NCI-H2107 treated with DMSO at 0.1 percent for 48 hours (cell line): ENCODE measurements at regions not wholly inside any gene's neighbourhood (a gene's known extent, or its start where the extent isn't known, plus 50 kb on each side); places are given as distances from the start of the nearest gene placed in this dataset.

Experiments
- DNase-seq: peaks from one replicate; lab custom pipeline; 2025; ENCODE audit not compliant: unreplicated experiment; lab: John Stamatoyannopoulos, UW

DNA sequence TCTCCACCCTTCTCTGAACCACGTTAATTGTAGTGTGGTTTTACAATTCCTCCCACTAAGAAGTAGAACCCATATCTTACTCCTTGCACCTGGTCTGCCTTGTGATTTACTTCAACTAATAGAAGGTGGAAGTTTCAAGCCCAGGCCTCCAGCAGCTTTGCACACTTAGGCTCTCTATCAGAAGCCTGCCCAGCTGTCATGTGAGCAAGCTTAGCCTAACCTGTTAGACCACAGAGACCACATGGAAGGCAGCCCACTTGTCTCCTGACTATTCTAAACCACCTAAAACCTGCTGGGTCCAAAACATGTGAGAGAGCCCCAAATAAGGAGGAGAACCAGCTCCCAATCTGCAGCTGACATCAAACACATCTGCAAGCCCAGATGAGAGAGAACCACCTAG lies 127.6 kb upstream of the BTBD3 start:
- DNase-seq = no peak

DNA sequence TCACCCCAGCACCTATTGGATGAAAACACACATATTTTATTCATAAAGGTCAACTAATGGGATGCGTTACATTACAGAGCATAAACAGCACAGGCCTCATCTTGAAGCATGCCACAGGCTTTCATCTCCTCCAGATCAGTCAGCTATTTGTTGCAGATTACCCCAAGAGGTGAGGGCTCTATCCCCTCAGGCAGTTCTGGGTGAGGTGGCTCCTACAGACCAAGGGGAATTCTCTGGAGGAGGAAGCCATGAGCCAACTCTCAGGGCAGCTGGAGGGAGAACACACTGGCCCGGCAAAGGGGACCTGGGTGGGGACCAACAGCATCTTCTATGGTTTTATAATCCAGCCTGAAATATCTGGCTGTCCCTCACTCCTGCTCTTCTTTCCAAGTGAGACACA lies 126.4 kb upstream of the BTBD3 start:
- DNase-seq = no peak

DNA sequence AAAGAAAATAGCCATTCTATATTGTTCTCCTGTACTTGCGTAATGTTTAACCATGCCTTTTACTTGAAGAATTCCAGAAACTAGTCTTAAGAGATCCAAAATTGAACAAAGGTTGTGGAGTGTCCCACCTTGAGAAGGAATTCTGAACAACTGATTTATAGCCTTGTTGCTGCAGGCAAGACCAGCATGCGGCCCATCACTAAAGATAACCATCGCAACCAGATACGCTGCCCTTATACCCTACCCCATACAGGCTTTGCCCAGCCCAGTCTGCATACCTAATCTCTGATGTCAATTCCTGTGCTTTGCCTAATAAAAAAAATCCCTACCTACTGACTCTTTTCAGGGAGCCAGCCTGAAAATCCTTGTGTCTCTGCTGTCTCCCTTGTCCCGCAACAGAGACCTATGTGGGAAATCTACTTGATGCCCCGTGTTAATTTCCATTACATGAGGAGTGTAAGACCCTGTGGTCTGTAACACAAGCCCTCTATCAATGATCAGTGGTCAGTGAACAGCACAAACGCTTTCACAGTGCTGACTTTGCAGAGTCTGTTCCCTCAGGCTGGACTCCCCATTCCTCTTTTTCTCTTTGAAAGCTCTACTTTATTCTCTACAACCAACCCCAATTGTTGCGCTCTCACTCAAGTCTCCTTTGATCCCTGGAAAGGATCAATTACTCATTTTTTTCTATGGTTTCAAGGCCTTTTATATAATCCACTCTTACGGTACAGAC lies 125.7 kb upstream of the BTBD3 start:
- DNase-seq = no peak

DNA sequence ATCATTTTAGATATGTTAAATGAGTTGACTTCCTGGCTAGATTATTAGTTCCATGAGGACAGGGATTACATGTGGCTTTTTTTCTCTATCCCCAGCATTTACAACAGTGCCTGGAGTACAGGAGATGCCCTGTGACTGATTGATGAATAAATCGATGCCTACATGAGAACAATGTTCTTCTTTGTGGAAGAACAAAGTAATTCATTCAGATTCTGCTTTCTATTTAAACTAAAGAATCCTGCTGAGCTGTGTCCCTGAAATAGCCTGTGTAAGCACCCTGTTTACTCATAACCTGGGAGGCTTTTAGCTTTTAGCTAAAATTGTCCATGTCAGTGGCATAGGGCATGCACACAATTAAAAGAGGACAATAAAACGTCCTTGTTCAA lies 125.1 kb upstream of the BTBD3 start:
- DNase-seq = no peak

DNA sequence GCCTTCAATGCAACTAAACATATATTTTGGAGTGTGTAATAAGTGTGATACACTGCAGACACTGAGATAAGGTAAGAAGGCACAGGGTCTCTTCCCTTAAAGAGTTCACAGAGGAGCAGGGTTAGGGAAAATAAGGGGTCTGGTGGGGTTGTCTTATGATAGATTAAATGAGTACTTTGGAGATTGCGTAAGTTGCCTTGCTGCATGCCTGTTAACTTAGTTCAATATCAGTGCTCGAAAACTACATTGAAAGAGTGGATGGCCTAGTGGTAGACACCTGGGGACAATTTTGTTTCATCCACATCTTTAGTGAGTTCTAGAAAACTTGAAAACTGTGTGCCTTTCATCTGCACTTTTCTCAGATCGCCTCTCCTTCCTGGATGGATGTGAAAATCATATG lies 123.2 kb upstream of the BTBD3 start:
- DNase-seq = no peak

DNA sequence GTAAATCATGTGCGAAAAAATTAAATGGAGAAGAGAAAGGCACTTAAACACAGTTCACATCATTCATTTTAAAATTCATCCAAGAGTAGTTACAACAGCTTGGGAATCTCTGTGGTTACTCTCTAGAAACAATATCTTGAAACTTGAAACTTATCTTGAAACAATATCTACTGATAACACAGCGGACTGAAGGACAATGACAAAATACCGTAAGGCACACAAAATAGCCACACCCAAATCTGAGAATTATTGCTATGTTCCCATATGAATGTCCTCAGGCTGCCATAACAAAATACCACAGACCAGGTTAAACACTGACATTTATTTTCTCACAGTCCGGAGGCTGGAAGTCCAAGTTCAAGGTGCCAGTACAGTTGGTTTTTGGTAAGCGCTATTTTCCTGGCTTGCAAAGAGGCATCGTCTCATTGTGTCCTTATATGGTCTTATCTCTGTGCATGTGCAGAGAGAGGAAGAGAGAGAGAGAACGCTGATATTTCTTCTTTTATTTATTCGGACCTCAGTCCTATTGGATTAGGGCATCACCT lies 122.5 kb upstream of the BTBD3 start:
- no peak for DNase-seq

DNA sequence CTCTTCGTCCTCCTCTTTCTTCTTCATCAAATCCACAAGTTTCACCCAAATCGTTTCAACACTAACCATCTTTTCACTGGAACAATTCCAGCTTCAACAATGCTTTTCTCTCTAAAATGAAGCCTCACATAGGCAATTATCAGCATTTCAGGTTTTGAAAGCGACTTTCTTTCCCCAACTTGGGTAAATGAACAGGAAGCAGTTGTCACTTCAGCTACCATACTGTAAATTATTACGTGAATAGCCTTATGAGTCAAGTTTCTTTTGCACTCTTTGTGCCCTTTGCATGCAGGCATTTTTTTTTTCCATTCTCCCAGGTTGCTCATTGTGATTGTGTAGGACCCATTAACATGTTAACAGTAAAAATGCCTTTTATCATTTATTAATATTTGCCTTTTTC lies 121.7 kb upstream of the BTBD3 start:
- no peak for DNase-seq

DNA sequence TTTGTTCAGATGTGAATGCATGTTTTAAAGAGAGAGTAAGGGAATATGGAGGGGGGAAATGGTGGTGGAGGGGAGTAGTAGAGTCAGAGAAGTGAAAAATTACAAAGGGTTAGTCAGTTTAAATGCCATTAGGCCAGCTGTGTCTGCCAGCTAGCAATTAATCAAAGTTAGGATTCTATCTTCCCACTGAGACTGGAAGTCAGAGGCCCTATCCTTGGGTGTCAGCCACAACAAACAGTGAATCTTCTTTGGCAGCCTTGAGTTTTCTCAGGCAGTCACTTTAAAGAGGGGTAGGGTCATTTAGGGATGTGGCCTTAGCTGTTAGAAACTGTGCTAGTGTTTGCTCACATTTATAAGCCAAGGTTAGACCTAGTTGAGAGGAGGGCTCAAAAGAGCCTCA lies 120.5 kb upstream of the BTBD3 start:
- no peak for DNase-seq

DNA sequence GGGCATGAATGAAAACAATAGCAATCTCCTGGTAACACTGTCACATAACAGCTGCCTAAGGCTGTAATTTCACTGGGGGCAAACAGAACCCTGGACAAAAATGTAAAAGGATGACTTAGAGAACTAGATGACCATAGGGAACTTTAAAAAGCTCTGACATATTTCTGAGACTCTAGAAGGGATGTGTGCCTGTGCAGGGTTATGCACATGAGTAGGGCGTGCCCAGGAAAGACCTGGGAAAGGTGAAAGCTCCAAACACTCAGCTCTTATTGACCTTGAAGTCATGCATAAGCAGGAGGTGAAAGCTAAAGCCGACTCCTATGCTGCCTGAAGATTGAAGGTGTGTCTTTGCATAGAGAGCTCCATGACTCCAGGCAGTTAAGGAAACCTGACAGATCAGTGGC lies 118.4 kb upstream of the BTBD3 start:
- no peak for DNase-seq

DNA sequence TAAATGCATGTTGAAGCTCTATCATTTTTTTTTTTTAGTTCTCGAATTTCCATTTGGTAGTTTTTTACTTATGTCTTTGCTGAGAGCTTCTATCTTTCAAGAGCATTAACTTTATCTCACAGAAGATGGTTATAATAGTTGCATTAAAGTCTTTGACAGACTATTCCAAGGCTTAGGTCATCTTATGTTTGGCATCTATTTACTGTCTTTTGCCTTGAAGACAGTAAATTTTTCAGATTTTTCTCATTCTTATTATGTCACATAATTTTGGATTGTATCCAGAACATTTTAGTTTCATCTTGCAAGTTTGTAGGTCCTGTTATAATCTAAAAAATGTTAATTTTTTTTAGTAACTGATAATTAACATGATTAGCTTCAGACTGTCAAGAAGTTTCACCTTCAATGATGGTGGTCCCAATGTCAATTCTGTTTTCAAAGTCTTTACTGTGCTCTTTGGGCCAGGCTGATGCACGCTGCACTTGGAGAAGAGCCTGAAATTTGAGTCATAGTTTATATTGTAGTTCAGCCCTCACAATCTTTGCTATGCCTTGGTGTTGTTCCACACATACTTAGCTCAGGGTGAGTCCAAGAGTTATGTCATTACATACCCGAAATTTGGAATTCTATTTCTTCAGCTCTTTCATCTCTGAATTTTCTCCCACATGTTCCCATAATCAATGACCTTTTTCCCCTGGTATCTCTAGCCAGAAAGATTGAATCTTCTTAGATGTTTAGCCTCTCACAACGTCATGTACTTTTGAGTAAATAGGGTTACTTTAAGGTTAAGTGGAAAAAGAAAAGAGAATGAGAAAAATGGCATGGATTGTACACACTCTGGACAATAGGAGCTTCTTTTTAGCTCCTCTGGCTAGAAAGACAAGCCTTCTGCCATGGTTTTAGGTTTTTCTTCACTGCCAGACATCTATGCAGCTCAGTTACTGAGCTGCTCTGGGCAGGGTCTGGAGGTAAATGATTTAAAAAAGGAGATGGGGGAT lies 110.3 kb upstream of the BTBD3 start:
- DNase-seq = no peak

DNA sequence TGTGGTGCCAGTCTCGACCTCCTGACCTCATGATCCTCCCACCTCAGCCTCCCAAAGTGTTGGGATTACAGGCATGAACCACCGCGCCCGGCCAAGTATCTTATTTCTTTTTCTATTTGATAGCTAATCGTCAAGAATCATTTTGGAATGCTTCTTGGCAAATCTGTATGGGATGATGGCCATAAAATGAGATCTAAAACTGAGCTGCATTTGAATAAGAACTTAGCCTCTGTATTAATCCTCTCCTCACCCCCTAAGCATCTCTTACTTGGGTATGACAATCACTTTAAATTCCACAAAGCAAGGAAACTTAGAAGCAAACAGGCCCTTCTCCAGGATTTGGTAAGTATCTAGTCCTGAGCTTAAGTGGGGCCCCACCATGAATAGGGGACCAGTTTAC lies 108.9 kb upstream of the BTBD3 start:
- DNase-seq = no peak

DNA sequence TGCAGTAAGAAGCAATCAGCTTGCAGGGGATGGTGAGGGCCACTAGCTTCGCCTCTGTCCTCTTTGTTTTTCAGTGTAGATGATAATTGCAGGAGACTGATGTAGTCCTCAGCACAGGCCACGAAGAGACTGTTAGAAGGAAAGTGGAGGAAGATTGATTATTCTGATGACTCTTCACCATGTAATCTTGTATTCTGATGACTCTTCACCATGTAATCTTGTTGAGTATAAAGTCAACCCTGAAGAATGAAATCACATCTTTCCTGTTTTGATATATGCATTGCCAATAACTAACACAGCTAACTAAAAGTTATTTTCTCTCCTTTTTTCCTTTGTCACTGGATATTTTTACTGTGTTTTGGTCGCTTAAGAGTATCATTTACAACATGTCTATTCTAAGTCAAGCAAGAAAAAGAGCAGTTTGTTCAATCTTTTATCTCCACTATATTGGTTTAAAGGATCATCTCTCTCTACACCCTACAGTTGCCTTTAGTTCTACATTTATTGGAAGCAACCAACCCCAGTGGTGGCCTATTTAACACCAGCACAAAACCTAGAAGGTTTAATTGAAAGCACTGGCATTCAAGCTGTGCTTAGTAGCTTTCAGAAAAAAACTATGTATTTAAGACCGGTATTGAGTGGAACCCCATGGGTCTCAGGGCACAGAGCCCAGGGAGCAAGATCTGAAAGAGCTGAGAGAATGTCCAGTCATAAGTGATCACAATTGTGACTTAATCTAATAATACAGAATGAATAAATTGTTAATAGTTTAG lies 107.2 kb upstream of the BTBD3 start:
- no peak for DNase-seq

DNA sequence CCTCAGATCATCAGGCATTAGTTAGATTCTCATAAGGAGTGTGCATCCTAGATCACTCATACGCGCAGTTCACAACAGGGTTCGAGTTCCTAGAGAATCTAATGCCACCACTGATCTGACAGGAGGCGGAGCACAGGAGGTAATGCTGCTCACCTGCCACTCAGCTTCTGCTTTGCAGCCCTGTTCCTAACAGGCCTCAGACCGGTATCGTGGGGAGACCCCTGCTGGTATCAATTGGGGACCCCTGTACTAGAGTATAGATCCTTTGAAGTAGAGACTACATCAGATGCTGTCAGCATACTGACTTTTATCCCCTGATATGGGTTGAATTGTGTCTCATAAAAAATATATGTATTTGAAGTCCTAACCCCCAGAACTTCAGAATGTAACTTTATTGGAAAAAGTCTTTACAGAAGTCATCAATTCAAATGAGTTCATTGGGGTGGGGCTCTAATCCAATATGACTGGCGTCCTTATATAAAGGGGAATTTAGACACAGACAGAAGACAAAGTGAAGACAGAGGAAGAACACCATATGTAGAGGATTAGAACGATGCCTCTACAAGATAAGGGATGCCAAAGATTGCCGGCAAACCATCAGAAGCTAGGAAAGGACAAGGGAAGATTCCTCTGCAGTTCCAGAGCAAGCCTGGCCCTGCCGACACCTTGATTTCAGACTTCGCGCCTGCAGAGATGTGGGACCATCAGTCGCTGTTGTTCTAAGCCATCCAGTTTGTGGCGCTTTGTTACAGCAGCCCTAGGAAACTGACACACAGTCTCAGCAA lies 104.4 kb upstream of the BTBD3 start:
- DNase-seq = no peak

DNA sequence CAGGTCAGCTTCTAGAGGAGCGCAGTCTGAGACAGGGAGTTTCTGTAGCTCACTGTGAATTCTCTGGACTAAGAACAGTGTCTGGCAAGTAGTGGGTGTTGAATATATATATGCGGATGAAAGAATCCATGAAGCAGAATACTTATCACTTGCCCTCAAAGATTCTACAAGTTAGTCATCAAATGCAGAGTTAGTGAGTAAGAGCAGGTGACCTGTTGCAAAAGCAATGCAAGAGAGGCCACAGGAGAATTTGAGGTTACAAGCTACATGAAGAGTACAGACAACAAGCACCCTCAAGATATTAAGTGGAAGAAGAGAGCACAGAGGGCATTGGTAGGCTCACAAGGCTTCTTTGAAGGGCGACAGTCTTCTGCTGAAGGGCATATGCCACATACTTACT lies 103.4 kb upstream of the BTBD3 start:
- no peak for DNase-seq

DNA sequence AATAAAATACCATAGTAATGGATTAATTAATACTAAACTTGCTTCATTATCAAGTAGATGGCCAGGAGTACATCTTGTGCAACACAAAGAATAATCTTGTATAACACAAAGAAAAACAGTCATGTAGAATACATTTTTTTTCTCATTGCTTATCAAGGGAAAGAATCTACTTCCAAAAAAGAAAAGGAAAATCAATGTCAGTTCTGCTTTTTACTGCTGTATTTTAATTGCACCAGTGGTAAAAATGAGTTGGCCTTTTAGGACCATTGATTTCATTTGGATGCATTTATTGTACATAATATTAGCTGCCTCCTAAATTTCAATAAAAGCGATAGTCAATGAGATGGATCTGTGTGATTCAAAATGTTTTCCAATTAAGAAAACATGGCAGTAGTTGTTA lies 96.9 kb upstream of the BTBD3 start:
- no peak for DNase-seq

DNA sequence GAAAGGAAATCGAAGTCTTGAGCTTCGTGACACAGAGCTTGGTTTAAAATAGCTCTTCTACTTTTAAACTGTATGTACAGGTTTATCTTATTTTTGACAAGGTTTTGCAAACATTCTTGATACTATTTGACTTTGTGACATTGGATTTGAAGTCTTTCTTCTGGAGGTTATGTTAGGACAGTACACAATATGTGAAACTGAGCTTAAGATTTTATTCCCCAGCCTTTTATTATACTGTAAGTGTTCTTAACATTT lies 95.2 kb upstream of the BTBD3 start:
- no peak for DNase-seq

DNA sequence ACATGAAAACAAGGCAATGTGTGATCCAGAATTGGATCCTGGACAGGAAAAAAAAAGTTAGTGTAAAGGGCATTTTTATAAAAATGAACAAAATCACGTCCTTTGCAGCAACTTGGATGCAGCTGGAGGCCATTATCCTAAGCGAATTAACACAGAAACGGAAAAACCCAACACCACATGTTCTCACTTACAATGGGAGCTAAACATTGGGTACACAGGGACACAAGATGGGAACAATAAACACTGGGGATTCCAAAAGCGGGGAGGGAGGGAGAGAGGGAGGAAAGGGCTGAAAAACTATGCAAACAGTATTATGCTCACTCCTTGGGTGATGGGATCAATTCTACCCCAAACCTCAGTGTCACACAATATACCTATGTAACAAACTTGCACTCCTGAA lies 91.4 kb upstream of the BTBD3 start:
- DNase-seq = no peak

DNA sequence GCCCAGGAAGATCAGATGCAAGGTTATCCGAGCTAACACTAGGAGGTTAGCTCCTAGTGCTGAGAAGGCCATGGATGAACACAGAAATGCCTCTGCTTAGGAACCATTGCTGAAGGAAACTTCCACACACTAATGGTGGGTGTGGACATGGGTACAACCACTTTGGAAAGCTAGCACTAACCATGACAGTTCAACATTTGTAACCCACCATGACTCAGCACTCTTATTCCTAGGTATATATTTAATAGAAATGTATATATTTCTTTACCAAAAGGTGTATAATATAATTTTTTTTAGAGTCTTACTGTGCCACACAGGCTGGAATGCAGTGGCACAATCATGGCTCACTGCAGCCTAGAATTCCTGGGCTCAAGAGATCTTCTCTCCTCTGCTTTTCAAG lies 85.3 kb upstream of the BTBD3 start:
- no peak for DNase-seq

DNA sequence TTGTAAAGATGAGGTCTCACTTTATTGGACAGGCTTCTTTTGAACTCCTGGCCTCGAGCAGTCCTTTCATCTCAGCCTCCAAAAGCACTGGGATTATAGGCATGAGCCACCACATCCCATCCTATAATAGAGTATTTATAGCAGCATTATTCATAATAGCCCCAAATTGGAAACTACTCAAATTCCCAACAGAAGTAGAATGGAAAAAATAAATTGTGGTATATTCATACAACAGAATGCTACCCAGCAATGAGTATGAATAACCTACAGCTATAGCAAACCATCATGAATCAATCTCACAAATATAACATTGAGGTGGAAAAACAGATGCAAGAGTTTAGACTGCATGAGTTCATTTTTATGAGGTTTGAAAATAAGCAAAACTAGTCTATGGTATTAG lies 84.8 kb upstream of the BTBD3 start:
- DNase-seq = no peak

DNA sequence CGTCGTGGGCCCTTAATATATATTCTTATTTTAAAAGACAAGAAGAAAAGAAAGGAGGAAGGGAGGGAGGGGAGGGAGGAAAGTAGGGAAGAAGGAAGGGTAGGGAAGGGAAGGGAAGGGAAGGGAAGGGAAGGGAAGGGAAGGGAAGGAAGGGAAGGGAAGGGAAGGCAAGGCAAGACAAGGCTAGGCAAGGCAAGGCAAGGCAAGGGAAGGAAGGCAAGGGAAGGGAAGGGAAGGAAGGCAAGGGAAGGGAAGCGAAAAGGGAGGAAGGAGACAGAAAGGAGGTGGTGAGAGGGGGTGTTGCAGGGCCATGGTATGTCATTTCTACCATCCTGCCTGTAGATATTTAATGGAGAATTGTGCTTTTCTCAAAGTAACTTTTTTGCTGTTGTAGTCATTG lies 83.9 kb upstream of the BTBD3 start:
- DNase-seq = no peak

DNA sequence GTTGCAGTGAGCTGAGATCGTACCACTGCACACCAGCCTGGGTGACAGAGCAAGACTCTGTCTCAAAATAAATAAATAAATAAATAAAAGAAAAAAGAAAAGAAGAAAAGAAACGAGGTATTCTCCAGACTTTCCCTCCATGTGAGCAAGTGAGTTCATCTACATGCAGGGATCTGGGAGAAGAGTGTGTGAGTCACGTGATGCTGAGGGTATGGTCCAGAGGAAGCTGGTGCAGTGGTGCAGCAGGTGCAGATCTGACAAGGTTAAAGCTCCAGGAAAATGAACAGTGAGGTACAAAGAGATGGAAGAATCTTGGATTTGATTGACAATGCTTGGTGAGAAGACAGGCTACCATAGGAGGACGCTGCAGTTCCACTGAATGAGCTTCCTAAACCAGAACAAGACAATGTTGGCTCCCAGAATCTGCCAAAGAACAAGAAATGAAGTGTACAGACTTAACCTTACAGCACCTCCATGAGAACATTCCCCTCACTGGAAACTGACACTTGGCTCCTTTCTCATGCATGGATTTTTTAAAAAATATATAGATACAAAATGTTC lies 79.5 kb upstream of the BTBD3 start:
- no peak for DNase-seq
